CD4-positive, alpha-beta T cell (primary cell): ENCODE measurements at regions not wholly inside any gene's neighbourhood (a gene's known extent, or its start where the extent isn't known, plus 50 kb on each side); places are given as distances from the start of the nearest gene placed in this dataset.

Experiments used
- ATAC-seq: fragments of 200-7000 bp; cut with Tn5 transposase; one replicate; pipeline ENCODE4 v1.10.0; 2022; ENCODE audit warnings: mild to moderate bottlenecking; ENCODE audit not compliant: poor library complexity
- CTCF ChIA-PET: fragments of 350-600 bp; sonication (Branson Sonifier 250); formaldehyde crosslinking; loops from one replicate; lab custom pipeline; 2021; ENCODE audit warnings: antibody characterized with exemption, inconsistent platforms; lab: Charles Lee
- POLR2A ChIA-PET: fragments of 350-600 bp; sonication (Branson Sonifier 250); formaldehyde crosslinking; loops from one replicate; lab custom pipeline; 2021; ENCODE audit warnings: antibody characterized with exemption, inconsistent platforms; lab: Charles Lee
- DNase-seq, 14 experiments: peaks; one replicate each; pipeline ENCODE4 v3.0.0-alpha.2; 2013 to 2020; ENCODE audit warnings: mixed read lengths in 2 of 14
- H3K27ac ChIP-seq, 2 donors: one replicate each; pipeline versions ENCODE4 v1.5.1 to v1.7.0; 2013; ENCODE audit warnings: low read length in 2 of 2, low read depth in 1 of 2, mild to moderate bottlenecking in 1 of 2
- H3K27me3 ChIP-seq, 2 experiments: 1 replicate in 1 of 2; 2 replicates in 1 of 2; pipeline versions ENCODE4 v1.6.1 to v1.7.0; 2013; ENCODE audit warnings: low read length in 2 of 2, control low read depth in 1 of 2, mild to moderate bottlenecking in 1 of 2, moderate library complexity in 1 of 2; ENCODE audit not compliant: insufficient read depth in 2 of 2, control insufficient read depth in 1 of 2
- H3K36me3 ChIP-seq: one replicate; pipeline ENCODE4 v1.6.1; 2013; ENCODE audit warnings: low read length, control low read depth; ENCODE audit not compliant: insufficient read depth
- H3K4me1 ChIP-seq: one replicate; pipeline ENCODE4 v1.6.1; 2013; ENCODE audit warnings: low read length, control low read depth; ENCODE audit not compliant: insufficient read depth
- H3K4me3 ChIP-seq: one replicate; pipeline ENCODE4 v1.5.1; 2013; ENCODE audit warnings: mild to moderate bottlenecking, low read length, moderate library complexity
- H3K9me3 ChIP-seq, 2 experiments: 1 replicate in 1 of 2; 2 replicates in 1 of 2; pipeline versions ENCODE4 v1.6.1 to v1.7.0; 2013; ENCODE audit warnings: low read length in 2 of 2, mild to moderate bottlenecking in 2 of 2, control low read depth in 1 of 2, moderate library complexity in 1 of 2; ENCODE audit not compliant: control insufficient read depth in 1 of 2, insufficient read depth in 1 of 2
- H3K27ac Mint-ChIP-seq: one replicate; pipeline ENCODE4 v1.8.0; 2020; ENCODE audit warnings: mixed read lengths
- H3K27me3 Mint-ChIP-seq: one replicate; pipeline ENCODE4 v1.8.0; 2021; ENCODE audit warnings: mixed read lengths
- H3K36me3 Mint-ChIP-seq: one replicate; pipeline ENCODE4 v1.8.0; 2021; ENCODE audit warnings: low read depth, mixed read lengths
- H3K4me1 Mint-ChIP-seq: one replicate; pipeline ENCODE4 v1.8.0; 2021; ENCODE audit warnings: low read depth, mixed read lengths
- H3K4me3 Mint-ChIP-seq: one replicate; pipeline ENCODE4 v1.8.0; 2020; ENCODE audit warnings: mild to moderate bottlenecking, mixed read lengths
- H3K9me3 Mint-ChIP-seq: one replicate; pipeline ENCODE4 v1.8.0; 2020; ENCODE audit warnings: mixed read lengths
- intact Hi-C, 2 experiments: fragments of 100-400 bp; cut with DNase I in 1 of 2; cut with micrococcal nuclease in 1 of 2; formaldehyde crosslinking; loops; one replicate each; pipeline versions ENCODE4 v1.15.1 to v1.9.0; 2023 to 2025; cut with DNase I, micrococcal nuclease
- TF ChIP-seq, protein P1 (sequence below): fragments of 200-600 bp; IDR thresholded peaks from one replicate; pipeline ENCODE4 v1.8.0; 2022; ENCODE audit warnings: antibody characterized with exemption, mild to moderate bottlenecking

DNA sequence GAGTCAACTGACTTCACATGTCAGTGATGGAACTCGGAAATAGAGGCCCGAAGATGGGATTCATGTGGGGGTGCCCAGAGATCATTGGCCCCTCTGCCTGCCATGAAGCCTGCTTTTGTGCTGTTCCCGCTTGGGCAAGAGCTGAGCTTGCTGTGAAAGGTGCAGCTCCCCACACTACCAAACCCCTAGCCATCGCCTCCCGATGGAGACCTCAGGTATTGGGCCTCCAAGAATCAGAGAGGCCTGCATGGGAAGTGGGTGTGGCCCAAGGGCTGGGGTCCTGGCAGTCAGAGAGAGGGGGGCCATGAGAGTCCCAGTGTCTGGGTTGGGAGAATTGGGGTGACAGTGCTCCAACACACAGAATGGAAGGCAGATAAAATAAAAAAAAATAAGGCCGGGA lies 160.9 kb downstream of the SOD2 start:
- no peak overlapping the region for H3K27ac Mint-ChIP-seq
- CTCF ChIA-PET, result no interaction called here
- H3K27ac ChIP-seq, result no peak overlapping the region
- peaks cover 0 to 9% of the 10 kb centered on the region in 2 experiments for H3K27me3 ChIP-seq
- POLR2A ChIA-PET, result no interaction called here
- H3K4me3 ChIP-seq, result no peak overlapping the region
- no peaks in the 10 kb centered on the region for H3K4me1 Mint-ChIP-seq
- no peaks in the 10 kb centered on the region for H3K36me3 Mint-ChIP-seq
- intact Hi-C loops, result no loop called here
- no peak overlapping the region for H3K4me3 Mint-ChIP-seq
- H3K4me1 ChIP-seq, result no peaks in the 10 kb centered on the region
- ATAC-seq (no peak), DNase-seq (no peak)
- no peaks in the 10 kb centered on the region for H3K9me3 Mint-ChIP-seq
- TF ChIP-seq, protein P1, sequence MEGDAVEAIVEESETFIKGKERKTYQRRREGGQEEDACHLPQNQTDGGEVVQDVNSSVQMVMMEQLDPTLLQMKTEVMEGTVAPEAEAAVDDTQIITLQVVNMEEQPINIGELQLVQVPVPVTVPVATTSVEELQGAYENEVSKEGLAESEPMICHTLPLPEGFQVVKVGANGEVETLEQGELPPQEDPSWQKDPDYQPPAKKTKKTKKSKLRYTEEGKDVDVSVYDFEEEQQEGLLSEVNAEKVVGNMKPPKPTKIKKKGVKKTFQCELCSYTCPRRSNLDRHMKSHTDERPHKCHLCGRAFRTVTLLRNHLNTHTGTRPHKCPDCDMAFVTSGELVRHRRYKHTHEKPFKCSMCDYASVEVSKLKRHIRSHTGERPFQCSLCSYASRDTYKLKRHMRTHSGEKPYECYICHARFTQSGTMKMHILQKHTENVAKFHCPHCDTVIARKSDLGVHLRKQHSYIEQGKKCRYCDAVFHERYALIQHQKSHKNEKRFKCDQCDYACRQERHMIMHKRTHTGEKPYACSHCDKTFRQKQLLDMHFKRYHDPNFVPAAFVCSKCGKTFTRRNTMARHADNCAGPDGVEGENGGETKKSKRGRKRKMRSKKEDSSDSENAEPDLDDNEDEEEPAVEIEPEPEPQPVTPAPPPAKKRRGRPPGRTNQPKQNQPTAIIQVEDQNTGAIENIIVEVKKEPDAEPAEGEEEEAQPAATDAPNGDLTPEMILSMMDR, result no peak
- H3K27me3 Mint-ChIP-seq, result peaks cover 23% of the 10 kb centered on the region
- no peaks in the 10 kb centered on the region for H3K9me3 ChIP-seq
- H3K36me3 ChIP-seq, result no peaks in the 10 kb centered on the region

DNA sequence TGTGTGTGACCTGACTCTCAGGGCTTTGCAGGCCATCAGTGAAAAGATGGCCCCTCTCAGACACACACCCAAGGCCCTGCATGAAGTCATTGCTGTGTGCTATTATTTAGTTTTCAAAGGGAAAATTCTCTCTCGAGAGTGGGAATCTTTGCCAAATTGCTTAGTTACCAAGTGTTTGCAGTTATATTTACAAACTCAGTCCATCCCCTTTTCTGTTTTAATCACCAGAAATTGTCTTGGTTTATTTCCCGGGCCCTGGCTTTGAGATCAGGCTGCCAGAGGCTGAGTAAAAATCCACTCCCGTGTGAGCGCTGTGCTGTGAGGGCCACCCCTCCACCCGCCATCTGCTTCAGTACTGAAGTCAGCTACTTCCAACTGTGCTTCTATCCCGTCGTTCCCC lies 163.1 kb downstream of the SOD2 start:
- Histone ChIP-seq H3K36me3 (no peaks in the 10 kb centered on the region), H3K9me3 (no peaks in the 10 kb centered on the region), H3K4me3 (no peak overlapping the region), H3K27ac (no peak overlapping the region), H3K27me3 (peaks cover 8 to 12% of the 10 kb centered on the region in 2 experiments), H3K4me1 (no peaks in the 10 kb centered on the region)
- H3K4me3 Mint-ChIP-seq, result no peak overlapping the region
- TF ChIP-seq, protein P1, result no peak
- intact Hi-C loops, result no loop called here
- no peak overlapping the region for H3K27ac Mint-ChIP-seq
- no peaks in the 10 kb centered on the region for H3K36me3 Mint-ChIP-seq
- H3K9me3 Mint-ChIP-seq, result no peaks in the 10 kb centered on the region
- H3K27me3 Mint-ChIP-seq, result peaks cover 38% of the 10 kb centered on the region
- ChIA-PET POLR2A (no interaction called here), CTCF (no interaction called here)
- no peak for ATAC-seq
- no peaks in the 10 kb centered on the region for H3K4me1 Mint-ChIP-seq
- no peak for DNase-seq

DNA sequence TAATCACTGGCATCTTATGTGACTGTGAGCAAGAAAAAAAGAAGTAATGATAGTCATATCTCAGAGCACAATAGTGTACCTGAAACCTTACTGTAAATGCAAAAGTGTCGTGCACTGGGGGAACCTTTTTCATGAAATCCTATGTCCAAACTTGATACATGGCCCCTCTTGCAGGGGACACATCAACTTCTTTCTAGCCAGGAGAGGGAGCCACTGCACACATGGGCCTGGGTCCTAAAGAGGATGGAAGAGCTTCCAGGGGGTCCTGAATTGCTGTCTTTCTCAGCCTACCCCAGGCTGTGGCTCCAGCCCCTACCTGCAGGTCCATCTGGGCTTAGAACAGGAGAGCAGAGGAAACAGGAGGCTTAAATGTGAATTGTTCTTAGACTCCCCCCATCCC lies 165.7 kb downstream of the SOD2 start:
- Histone ChIP-seq H3K27me3 (peaks cover 8 to 10% of the 10 kb centered on the region in 2 experiments), H3K9me3 (no peaks in the 10 kb centered on the region), H3K4me3 (no peak overlapping the region), H3K27ac (no peak overlapping the region), H3K36me3 (no peaks in the 10 kb centered on the region), H3K4me1 (no peaks in the 10 kb centered on the region)
- Mint-ChIP-seq H3K4me3 (no peak overlapping the region), H3K27ac (no peak overlapping the region), H3K27me3 (peaks cover 46% of the 10 kb centered on the region), H3K36me3 (no peaks in the 10 kb centered on the region), H3K9me3 (no peaks in the 10 kb centered on the region), H3K4me1 (no peaks in the 10 kb centered on the region)
- ChIA-PET CTCF (no interaction called here), POLR2A (no interaction called here)
- intact Hi-C loops, result no loop called here
- DNase-seq (no peak), ATAC-seq (no peak)
- TF ChIP-seq, protein P1, result no peak
